Neural cell (in vitro differentiated cells): ENCODE measurements at regions not wholly inside any gene's neighbourhood (a gene's known extent, or its start where the extent isn't known, plus 50 kb on each side); places are given as distances from the start of the nearest gene placed in this dataset.

Experiments used
- H2AFZ ChIP-seq: fragments of 200-600, 300-800 bp; sonication (generic), shearing (Covaris generic); 2 replicates; pipeline ENCODE4 v1.6.0; 2014; ENCODE audit warnings: low read depth, mild to moderate bottlenecking, antibody characterized with exemption, low read length, moderate library complexity
- H3F3A ChIP-seq: fragments of 200-600 bp; shearing (Covaris generic); 2 replicates; pipeline ENCODE4 v1.6.1; 2016; ENCODE audit warnings: mild to moderate bottlenecking, moderate library complexity, mixed read lengths, antibody characterized with exemption, low read length; ENCODE audit not compliant: insufficient read depth, poor library complexity, severe bottlenecking
- H3K27ac ChIP-seq: fragments of 200-600, 300-800 bp; sonication (generic), shearing (Covaris generic); 2 replicates; pipeline ENCODE4 v1.5.1; 2014; ENCODE audit warnings: mild to moderate bottlenecking, low read length, moderate library complexity
- H3K27me3 ChIP-seq: fragments of 300-800, 200-600 bp; sonication (generic), shearing (Covaris generic); 2 replicates; pipeline ENCODE4 v1.6.0; 2014; ENCODE audit warnings: mild to moderate bottlenecking, low read depth, low read length, moderate library complexity; ENCODE audit not compliant: insufficient read depth
- H3K36me3 ChIP-seq: fragments of 300-800, 200-600 bp; sonication (generic), shearing (Covaris generic); 2 replicates; pipeline ENCODE4 v1.5.1; 2014; ENCODE audit warnings: mild to moderate bottlenecking, antibody characterized with exemption, low read length, moderate library complexity; ENCODE audit not compliant: insufficient read depth
- H3K4me2 ChIP-seq: fragments of 300-800, 200-600 bp; sonication (generic), shearing (Covaris generic); 2 replicates; pipeline ENCODE4 v1.6.0; 2014; ENCODE audit warnings: mild to moderate bottlenecking, low read length
- H3K4me3 ChIP-seq: fragments of 300-800, 200-600 bp; sonication (generic), shearing (Covaris generic); 2 replicates; pipeline ENCODE4 v1.5.1; 2014; ENCODE audit warnings: mild to moderate bottlenecking, low read length, moderate library complexity
- H3K79me2 ChIP-seq: fragments of 200-600 bp; shearing (Covaris generic); replicated peaks from 2 replicates; pipeline ENCODE4 v1.6.0; 2014; ENCODE audit warnings: mild to moderate bottlenecking, low read length, moderate library complexity; ENCODE audit not compliant: insufficient read depth
- H3K9ac ChIP-seq: fragments of 300-800, 200-600 bp; sonication (generic), shearing (Covaris generic); 2 replicates; pipeline ENCODE4 v1.6.1; 2016; ENCODE audit warnings: mild to moderate bottlenecking, low read length, mixed read lengths
- H3K9me2 ChIP-seq: fragments of 200-600 bp; shearing (Covaris generic); 2 replicates; pipeline ENCODE4 v1.6.1; 2016; ENCODE audit warnings: mild to moderate bottlenecking, low read length, mixed read lengths; ENCODE audit not compliant: insufficient read depth
- H3K9me3 ChIP-seq: fragments of 200-600, 300-800 bp; sonication (generic), shearing (Covaris generic); 2 replicates; pipeline ENCODE4 v1.6.1; 2016; ENCODE audit warnings: mild to moderate bottlenecking, mixed run types, low read length, moderate library complexity, mixed read lengths
- H4K20me1 ChIP-seq: fragments of 200-600 bp; shearing (Covaris generic); 2 replicates; pipeline ENCODE4 v1.6.1; 2016; ENCODE audit warnings: mild to moderate bottlenecking, mixed run types; ENCODE audit not compliant: insufficient read depth
- EP300 ChIP-seq: fragments of 450-650 bp; conservative IDR thresholded peaks from 2 replicates; pipeline ENCODE4 v1.6.1; 2014; ENCODE audit warnings: antibody characterized with exemption, mild to moderate bottlenecking, moderate library complexity; ENCODE audit not compliant: poor library complexity, severe bottlenecking
- EZH2 ChIP-seq: fragments of 200-600, 300-800 bp; shearing (Covaris generic), sonication (generic); IDR thresholded peaks from 2 replicates; pipeline ENCODE4 v1.6.1; 2014; ENCODE audit warnings: antibody characterized with exemption, low read length, borderline replicate concordance, mild to moderate bottlenecking; ENCODE audit not compliant: insufficient read depth, poor library complexity, severe bottlenecking
- MXI1 ChIP-seq: fragments of 450-650 bp; conservative IDR thresholded peaks from 2 replicates; pipeline ENCODE4 v1.6.1; 2014; ENCODE audit warnings: antibody characterized with exemption, mild to moderate bottlenecking; ENCODE audit not compliant: poor library complexity, severe bottlenecking
- POLR2AphosphoS5 ChIP-seq: IDR thresholded peaks from 2 replicates; pipeline ENCODE4 v1.6.1; 2012
- RAD21 ChIP-seq: fragments of 450-650 bp; conservative IDR thresholded peaks from 2 replicates; pipeline ENCODE4 v1.6.1; 2014; ENCODE audit warnings: antibody characterized with exemption, mild to moderate bottlenecking, moderate library complexity
- SMC3 ChIP-seq: fragments of 450-650 bp; conservative IDR thresholded peaks from 2 replicates; pipeline ENCODE4 v1.6.1; 2014; ENCODE audit warnings: antibody characterized with exemption, mild to moderate bottlenecking, moderate library complexity; ENCODE audit not compliant: poor library complexity
- TAF1 ChIP-seq: IDR thresholded peaks from 2 replicates; pipeline ENCODE4 v1.6.1; 2012; ENCODE audit warnings: low read depth
- TF ChIP-seq, protein P1 (sequence below): fragments of 450-650 bp; IDR thresholded peaks from 2 replicates; pipeline ENCODE4 v1.5.1; 2014; ENCODE audit warnings: antibody characterized with exemption, mild to moderate bottlenecking, moderate library complexity; ENCODE audit not compliant: poor library complexity, severe bottlenecking
- TF ChIP-seq, protein P2 (sequence below): IDR thresholded peaks from 2 replicates; pipeline ENCODE4 v1.6.1; 2012; ENCODE audit warnings: borderline replicate concordance

DNA sequence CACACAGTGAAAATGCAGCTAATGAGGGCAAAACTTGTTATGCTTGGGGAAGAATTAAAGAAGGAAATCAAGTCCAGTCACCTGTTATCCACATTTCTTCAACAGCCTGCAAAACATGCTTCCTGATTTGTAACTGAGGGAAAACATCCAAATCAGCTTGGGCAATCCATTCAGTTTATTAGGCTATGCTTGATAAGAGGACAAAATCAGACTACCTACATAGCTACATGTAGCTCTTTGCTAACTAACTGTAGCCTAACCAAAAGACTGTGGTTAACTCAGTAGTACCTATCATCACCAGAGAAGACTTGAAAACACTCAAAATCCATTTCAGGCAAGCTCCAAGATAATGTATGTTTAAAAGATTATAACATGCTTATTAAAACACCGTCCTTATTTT lies 436.4 kb downstream of the SHQ1 start:
- no peaks in the 10 kb centered on the region for H3K27me3 ChIP-seq
- peaks cover 99% of the 10 kb centered on the region for H3K79me2 ChIP-seq
- no peak overlapping the region for H3K4me2 ChIP-seq
- no peaks in the 10 kb centered on the region for H3K36me3 ChIP-seq
- no peaks in the 10 kb centered on the region for H3K9me3 ChIP-seq
- no peaks in the 10 kb centered on the region for H3F3A ChIP-seq
- no peak overlapping the region for H2AFZ ChIP-seq
- H3K9me2 ChIP-seq = no peaks in the 10 kb centered on the region
- no peak overlapping the region for H3K9ac ChIP-seq
- no peak overlapping the region for H3K4me3 ChIP-seq
- TF ChIP-seq EZH2 = no peak
- TF ChIP-seq, protein P1, sequence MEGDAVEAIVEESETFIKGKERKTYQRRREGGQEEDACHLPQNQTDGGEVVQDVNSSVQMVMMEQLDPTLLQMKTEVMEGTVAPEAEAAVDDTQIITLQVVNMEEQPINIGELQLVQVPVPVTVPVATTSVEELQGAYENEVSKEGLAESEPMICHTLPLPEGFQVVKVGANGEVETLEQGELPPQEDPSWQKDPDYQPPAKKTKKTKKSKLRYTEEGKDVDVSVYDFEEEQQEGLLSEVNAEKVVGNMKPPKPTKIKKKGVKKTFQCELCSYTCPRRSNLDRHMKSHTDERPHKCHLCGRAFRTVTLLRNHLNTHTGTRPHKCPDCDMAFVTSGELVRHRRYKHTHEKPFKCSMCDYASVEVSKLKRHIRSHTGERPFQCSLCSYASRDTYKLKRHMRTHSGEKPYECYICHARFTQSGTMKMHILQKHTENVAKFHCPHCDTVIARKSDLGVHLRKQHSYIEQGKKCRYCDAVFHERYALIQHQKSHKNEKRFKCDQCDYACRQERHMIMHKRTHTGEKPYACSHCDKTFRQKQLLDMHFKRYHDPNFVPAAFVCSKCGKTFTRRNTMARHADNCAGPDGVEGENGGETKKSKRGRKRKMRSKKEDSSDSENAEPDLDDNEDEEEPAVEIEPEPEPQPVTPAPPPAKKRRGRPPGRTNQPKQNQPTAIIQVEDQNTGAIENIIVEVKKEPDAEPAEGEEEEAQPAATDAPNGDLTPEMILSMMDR = no peak
- no peak for TF ChIP-seq TAF1
- TF ChIP-seq POLR2AphosphoS5 = no peak
- TF ChIP-seq RAD21 = no peak
- TF ChIP-seq, protein P2, sequence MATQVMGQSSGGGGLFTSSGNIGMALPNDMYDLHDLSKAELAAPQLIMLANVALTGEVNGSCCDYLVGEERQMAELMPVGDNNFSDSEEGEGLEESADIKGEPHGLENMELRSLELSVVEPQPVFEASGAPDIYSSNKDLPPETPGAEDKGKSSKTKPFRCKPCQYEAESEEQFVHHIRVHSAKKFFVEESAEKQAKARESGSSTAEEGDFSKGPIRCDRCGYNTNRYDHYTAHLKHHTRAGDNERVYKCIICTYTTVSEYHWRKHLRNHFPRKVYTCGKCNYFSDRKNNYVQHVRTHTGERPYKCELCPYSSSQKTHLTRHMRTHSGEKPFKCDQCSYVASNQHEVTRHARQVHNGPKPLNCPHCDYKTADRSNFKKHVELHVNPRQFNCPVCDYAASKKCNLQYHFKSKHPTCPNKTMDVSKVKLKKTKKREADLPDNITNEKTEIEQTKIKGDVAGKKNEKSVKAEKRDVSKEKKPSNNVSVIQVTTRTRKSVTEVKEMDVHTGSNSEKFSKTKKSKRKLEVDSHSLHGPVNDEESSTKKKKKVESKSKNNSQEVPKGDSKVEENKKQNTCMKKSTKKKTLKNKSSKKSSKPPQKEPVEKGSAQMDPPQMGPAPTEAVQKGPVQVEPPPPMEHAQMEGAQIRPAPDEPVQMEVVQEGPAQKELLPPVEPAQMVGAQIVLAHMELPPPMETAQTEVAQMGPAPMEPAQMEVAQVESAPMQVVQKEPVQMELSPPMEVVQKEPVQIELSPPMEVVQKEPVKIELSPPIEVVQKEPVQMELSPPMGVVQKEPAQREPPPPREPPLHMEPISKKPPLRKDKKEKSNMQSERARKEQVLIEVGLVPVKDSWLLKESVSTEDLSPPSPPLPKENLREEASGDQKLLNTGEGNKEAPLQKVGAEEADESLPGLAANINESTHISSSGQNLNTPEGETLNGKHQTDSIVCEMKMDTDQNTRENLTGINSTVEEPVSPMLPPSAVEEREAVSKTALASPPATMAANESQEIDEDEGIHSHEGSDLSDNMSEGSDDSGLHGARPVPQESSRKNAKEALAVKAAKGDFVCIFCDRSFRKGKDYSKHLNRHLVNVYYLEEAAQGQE = no peak
- no peak for TF ChIP-seq MXI1
- TF ChIP-seq SMC3 = no peak
- TF ChIP-seq EP300 = no peak
- peaks cover 22% of the 10 kb centered on the region for H4K20me1 ChIP-seq
- no peak overlapping the region for H3K27ac ChIP-seq

DNA sequence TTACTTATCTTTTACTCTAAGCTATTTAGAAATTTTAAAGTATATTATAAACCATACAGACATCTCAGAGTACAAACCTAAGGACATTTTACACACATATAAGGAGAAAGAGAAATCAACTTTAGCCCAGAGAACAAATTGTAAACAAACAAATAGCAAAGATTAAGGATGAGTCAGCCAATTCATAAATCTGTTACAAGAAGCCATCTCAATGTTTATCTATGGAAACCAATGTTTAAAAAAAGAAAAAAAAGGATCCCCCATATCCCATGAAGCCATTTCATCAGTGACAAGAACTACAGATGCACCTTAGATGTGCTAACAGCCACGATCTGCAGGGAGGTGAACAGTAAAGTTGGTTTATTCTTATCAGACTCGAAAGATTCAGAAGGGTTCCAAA lies 437.1 kb downstream of the SHQ1 start:
- Histone ChIP-seq H3K9me2 (no peaks in the 10 kb centered on the region), H3F3A (no peaks in the 10 kb centered on the region), H3K27me3 (no peaks in the 10 kb centered on the region), H3K27ac (no peak overlapping the region), H2AFZ (no peak overlapping the region), H3K4me2 (no peak overlapping the region), H4K20me1 (peaks cover 24% of the 10 kb centered on the region), H3K36me3 (no peaks in the 10 kb centered on the region), H3K9ac (no peak overlapping the region), H3K79me2 (peaks cover 99% of the 10 kb centered on the region), H3K4me3 (no peak overlapping the region), H3K9me3 (no peaks in the 10 kb centered on the region)
- no peak for TF ChIP-seq RAD21
- TF ChIP-seq, protein P2 = no peak
- no peak for TF ChIP-seq POLR2AphosphoS5
- no peak for TF ChIP-seq EZH2
- no peak for TF ChIP-seq SMC3
- no peak for TF ChIP-seq EP300
- no peak for TF ChIP-seq TAF1
- no peak for TF ChIP-seq MXI1
- TF ChIP-seq, protein P1 = no peak
